DMS 273 treated with DMSO at 0.1 percent for 48 hours (cell line): ENCODE measurements at regions not wholly inside any gene's neighbourhood (a gene's known extent, or its start where the extent isn't known, plus 50 kb on each side); places are given as distances from the start of the nearest gene placed in this dataset.
"Not testable (repeated sequence)": the region's sequence is repeated elsewhere in the genome, so short reads cannot be mapped to it uniquely, and the experiment has no call there.

Experiments used
- DNase-seq: peaks from one replicate; lab custom pipeline; 2025; lab: John Stamatoyannopoulos, UW

GRCh38 chr3:98705212-98705611 is 57.9 kb upstream of the ST3GAL6 start:
- no peak for DNase-seq

- DNase-seq: no peak
These were observed 57.4 kb upstream of the ST3GAL6 start for GRCh38 chr3:98705694-98706093.

GRCh38 chr3:98708681-98709080 is 54.5 kb upstream of the ST3GAL6 start:
- not testable (repeated sequence) for DNase-seq

- no peak for DNase-seq
These were observed 53.7 kb upstream of the ST3GAL6 start for GRCh38 chr3:98709441-98709840.

GRCh38 chr3:98710067-98710659 is 53.0 kb upstream of the ST3GAL6 start:
- no peak for DNase-seq

- DNase-seq: no peak
These were observed 51.7 kb upstream of the ST3GAL6 start for GRCh38 chr3:98711426-98711825.

GRCh38 chr3:98712726-98713125 is 50.4 kb upstream of the ST3GAL6 start:
- no peak for DNase-seq

GRCh38 chr3:98713332-98713731 is 49.8 kb upstream of the ST3GAL6 start:
- DNase-seq: not testable (repeated sequence)
